ENCODE measurements at regions not wholly inside any gene's neighbourhood (a gene's known extent, or its start where the extent isn't known, plus 50 kb on each side); places are given as distances from the start of the nearest gene placed in this dataset.

GRCh38 chr11:119513131-119513805 is 90.3 kb upstream of the THY1 start:
- intact Hi-C loops (cut with micrococcal nuclease) = no loop called here
- Mint-ChIP-seq H3K27ac (no peak overlapping the region), H3K4me3 (no peak overlapping the region), H3K36me3 (ENCODE audit: low read depth) (no peaks in the 10 kb centered on the region), H3K4me1 (ENCODE audit: low read depth) (peaks cover 17% of the 10 kb centered on the region), H3K9me3 (no peaks in the 10 kb centered on the region), H3K27me3 (ENCODE audit: low read depth) (peaks cover 9% of the 10 kb centered on the region)
- DNase-seq = no peak
- CTCF ChIA-PET = interaction anchor here (1.0 to 1.8 kb wide), 2 partner anchors 21 to 38 kb away, joined by 3 to 4 read pairs; no protein-coding TSS in a partner anchor

GRCh38 chr11:119512369-119512768 is 89.4 kb upstream of the THY1 start:
- DNase-seq = peak; percentile 14
- no peaks in the 10 kb centered on the region for H3K36me3 Mint-ChIP-seq (ENCODE audit: low read depth)
- peaks cover 9% of the 10 kb centered on the region for H3K27me3 Mint-ChIP-seq (ENCODE audit: low read depth)
- no peak overlapping the region for H3K27ac Mint-ChIP-seq
- CTCF ChIA-PET = interaction anchor here (0.6 to 1.8 kb wide), 2 partner anchors 22 to 1472 kb away, joined by 3 to 4 read pairs; no protein-coding TSS in a partner anchor
- H3K4me3 Mint-ChIP-seq = no peak overlapping the region
- intact Hi-C loops (cut with micrococcal nuclease) = no loop called here
- peaks cover 17% of the 10 kb centered on the region for H3K4me1 Mint-ChIP-seq (ENCODE audit: low read depth)
- no peaks in the 10 kb centered on the region for H3K9me3 Mint-ChIP-seq

- Mint-ChIP-seq H3K9me3 (no peaks in the 10 kb centered on the region), H3K4me1 (ENCODE audit: low read depth) (peaks cover 17% of the 10 kb centered on the region), H3K27me3 (ENCODE audit: low read depth) (peaks cover 9% of the 10 kb centered on the region), H3K4me3 (no peak overlapping the region), H3K36me3 (ENCODE audit: low read depth) (no peaks in the 10 kb centered on the region), H3K27ac (no peak overlapping the region)
- intact Hi-C loops (cut with micrococcal nuclease) = no loop called here
- no peak for DNase-seq
- CTCF ChIA-PET = interaction anchor here (0.6 kb wide), 1 partner anchor 1473 kb away, joined by 3 read pairs; no protein-coding TSS in a partner anchor
Measured at GRCh38 chr11:119511614-119512306, 88.8 kb upstream of the THY1 start.

- Mint-ChIP-seq H3K27me3 (ENCODE audit: low read depth) (peaks cover 9% of the 10 kb centered on the region), H3K9me3 (no peaks in the 10 kb centered on the region), H3K27ac (peak overlapping the region; percentile 70), H3K4me1 (ENCODE audit: low read depth) (peaks cover 17% of the 10 kb centered on the region), H3K4me3 (peak overlapping the region; percentile 17), H3K36me3 (ENCODE audit: low read depth) (no peaks in the 10 kb centered on the region)
- peak; percentile 73 for DNase-seq
- intact Hi-C loops (cut with micrococcal nuclease) = no loop called here
- CTCF ChIA-PET = interaction anchor here (0.9 kb wide), 1 partner anchor 27 kb away, joined by 3 read pairs; no protein-coding TSS in a partner anchor
Measured at GRCh38 chr11:119509969-119510401, 87.0 kb upstream of the THY1 start.

- no peaks in the 10 kb centered on the region for H3K9me3 Mint-ChIP-seq
- H3K4me1 Mint-ChIP-seq (ENCODE audit: low read depth) = peaks cover 17% of the 10 kb centered on the region
- CTCF ChIA-PET = interaction anchor here (0.9 to 1.0 kb wide), 2 partner anchors 28 to 133 kb away, joined by 3 read pairs; no protein-coding TSS in a partner anchor
- no peak overlapping the region for H3K4me3 Mint-ChIP-seq
- H3K27me3 Mint-ChIP-seq (ENCODE audit: low read depth) = peaks cover 9% of the 10 kb centered on the region
- peak overlapping the region; percentile 70 for H3K27ac Mint-ChIP-seq
- intact Hi-C loops (cut with micrococcal nuclease) = no loop called here
- peak; percentile 29 for DNase-seq
- no peaks in the 10 kb centered on the region for H3K36me3 Mint-ChIP-seq (ENCODE audit: low read depth)
Measured at GRCh38 chr11:119509282-119509841, 86.4 kb upstream of the THY1 start.

GRCh38 chr11:119506436-119506835 is 83.5 kb upstream of the THY1 start:
- peaks cover 1% of the 10 kb centered on the region for H3K9me3 Mint-ChIP-seq
- intact Hi-C loops (cut with micrococcal nuclease) = no loop called here
- peaks cover 5% of the 10 kb centered on the region for H3K27me3 Mint-ChIP-seq (ENCODE audit: low read depth)
- H3K4me1 Mint-ChIP-seq (ENCODE audit: low read depth) = peaks cover 17% of the 10 kb centered on the region
- no peaks in the 10 kb centered on the region for H3K36me3 Mint-ChIP-seq (ENCODE audit: low read depth)
- no peak overlapping the region for H3K4me3 Mint-ChIP-seq
- CTCF ChIA-PET = no interaction called here
- DNase-seq = no peak
- no peak overlapping the region for H3K27ac Mint-ChIP-seq

GRCh38 chr11:119505861-119506260 is 82.9 kb upstream of the THY1 start:
- Mint-ChIP-seq H3K27me3 (ENCODE audit: low read depth) (peaks cover 7% of the 10 kb centered on the region), H3K4me1 (ENCODE audit: low read depth) (peaks cover 17% of the 10 kb centered on the region), H3K4me3 (no peak overlapping the region), H3K27ac (no peak overlapping the region), H3K9me3 (peaks cover 1% of the 10 kb centered on the region), H3K36me3 (ENCODE audit: low read depth) (no peaks in the 10 kb centered on the region)
- CTCF ChIA-PET = no interaction called here
- intact Hi-C loops (cut with micrococcal nuclease) = no loop called here
- DNase-seq = no peak

GRCh38 chr11:119505071-119505470 is 82.1 kb upstream of the THY1 start:
- intact Hi-C loops (cut with micrococcal nuclease) = no loop called here
- CTCF ChIA-PET = no interaction called here
- H3K4me1 Mint-ChIP-seq (ENCODE audit: low read depth) = peaks cover 12% of the 10 kb centered on the region
- H3K27ac Mint-ChIP-seq = no peak overlapping the region
- H3K36me3 Mint-ChIP-seq (ENCODE audit: low read depth) = no peaks in the 10 kb centered on the region
- peaks cover 10% of the 10 kb centered on the region for H3K27me3 Mint-ChIP-seq (ENCODE audit: low read depth)
- no peak for DNase-seq
- peaks cover 1% of the 10 kb centered on the region for H3K9me3 Mint-ChIP-seq
- no peak overlapping the region for H3K4me3 Mint-ChIP-seq

- H3K4me3 Mint-ChIP-seq = no peak overlapping the region
- intact Hi-C loops (cut with micrococcal nuclease) = no loop called here
- CTCF ChIA-PET = interaction anchor here (0.6 kb wide), 1 partner anchor 166 kb away, joined by 3 read pairs; no protein-coding TSS in a partner anchor
Measured at GRCh38 chr11:119504371-119504770, 81.4 kb upstream of the THY1 start.

GRCh38 chr11:119501777-119502405 is 78.9 kb upstream of the THY1 start:
- intact Hi-C loops (cut with micrococcal nuclease) = no loop called here
- Mint-ChIP-seq H3K36me3 (ENCODE audit: low read depth) (no peaks in the 10 kb centered on the region), H3K27me3 (ENCODE audit: low read depth) (peaks cover 13% of the 10 kb centered on the region), H3K27ac (no peak overlapping the region), H3K4me1 (ENCODE audit: low read depth) (no peaks in the 10 kb centered on the region), H3K4me3 (no peak overlapping the region), H3K9me3 (peaks cover 1% of the 10 kb centered on the region)
- CTCF ChIA-PET = interaction anchor here (1.0 kb wide), 1 partner anchor 22 kb away, joined by 3 read pairs; no protein-coding TSS in a partner anchor
- DNase-seq = no peak

More at GRCh38 chr11:119504371-119504770, 81.4 kb upstream of the THY1 start:
- H3K9me3 Mint-ChIP-seq = peaks cover 1% of the 10 kb centered on the region
- no peak overlapping the region for H3K27ac Mint-ChIP-seq
- peaks cover 5% of the 10 kb centered on the region for H3K4me1 Mint-ChIP-seq (ENCODE audit: low read depth)
- H3K36me3 Mint-ChIP-seq (ENCODE audit: low read depth) = no peaks in the 10 kb centered on the region
- DNase-seq = no peak
- peaks cover 10% of the 10 kb centered on the region for H3K27me3 Mint-ChIP-seq (ENCODE audit: low read depth)

- Mint-ChIP-seq H3K27ac (no peak overlapping the region), H3K4me3 (no peak overlapping the region), H3K4me1 (ENCODE audit: low read depth) (no peaks in the 10 kb centered on the region), H3K36me3 (ENCODE audit: low read depth) (no peaks in the 10 kb centered on the region), H3K9me3 (no peaks in the 10 kb centered on the region), H3K27me3 (ENCODE audit: low read depth) (peaks cover 15% of the 10 kb centered on the region)
- intact Hi-C loops (cut with micrococcal nuclease) = no loop called here
- CTCF ChIA-PET = no interaction called here
- no peak for DNase-seq
Measured at GRCh38 chr11:119497717-119498116, 74.7 kb upstream of the THY1 start.

- Mint-ChIP-seq H3K27me3 (ENCODE audit: low read depth) (peaks cover 15% of the 10 kb centered on the region), H3K4me1 (ENCODE audit: low read depth) (no peaks in the 10 kb centered on the region), H3K4me3 (no peak overlapping the region), H3K27ac (no peak overlapping the region), H3K36me3 (ENCODE audit: low read depth) (no peaks in the 10 kb centered on the region), H3K9me3 (no peaks in the 10 kb centered on the region)
- CTCF ChIA-PET = no interaction called here
- DNase-seq = no peak
- intact Hi-C loops (cut with micrococcal nuclease) = no loop called here
Measured at GRCh38 chr11:119496997-119497396, 74.0 kb upstream of the THY1 start.
